BLaER1 (cell line): ENCODE measurements at regions not wholly inside any gene's neighbourhood (a gene's known extent, or its start where the extent isn't known, plus 50 kb on each side); places are given as distances from the start of the nearest gene placed in this dataset.

ENCODE experiments used
- H3K27ac ChIP-seq: shearing (Covaris generic); formaldehyde crosslinking; 2 replicates; pipeline ENCODE4 v1.8.1; 2022
- H3K27me3 ChIP-seq: shearing (Covaris generic); formaldehyde crosslinking; 2 replicates; pipeline ENCODE4 v1.8.1; 2022
- H3K36me3 ChIP-seq: shearing (Covaris generic); formaldehyde crosslinking; 2 replicates; pipeline ENCODE4 v1.8.1; 2022
- H3K4me1 ChIP-seq: shearing (Covaris generic); formaldehyde crosslinking; 2 replicates; pipeline ENCODE4 v1.8.1; 2022
- H3K4me2 ChIP-seq: shearing (Covaris generic); formaldehyde crosslinking; 2 replicates; pipeline ENCODE4 v1.8.1; 2022
- H3K4me3 ChIP-seq: shearing (Covaris generic); formaldehyde crosslinking; 2 replicates; pipeline ENCODE4 v1.8.1; 2022
- H3K9ac ChIP-seq: shearing (Covaris generic); formaldehyde crosslinking; 2 replicates; pipeline ENCODE4 v1.8.1; 2022
- H3K9me3 ChIP-seq: shearing (Covaris generic); formaldehyde crosslinking; 2 replicates; pipeline ENCODE4 v1.8.1; 2022
- H4K20me1 ChIP-seq: shearing (Covaris generic); formaldehyde crosslinking; 2 replicates; pipeline ENCODE4 v1.8.1; 2022
- Cebpa-rat ChIP-seq: shearing (Covaris generic); IDR thresholded peaks from 2 replicates; pipeline ENCODE4 v1.8.1; 2022

GRCh38 chr2:7881466-7881865 lies 800.4 kb upstream of the ID2 start:
- no peaks in the 10 kb centered on the region for H3K36me3 ChIP-seq
- H3K27ac ChIP-seq: no peak overlapping the region
- no peak overlapping the region for H3K4me3 ChIP-seq
- H3K9me3 ChIP-seq: peaks cover 9% of the 10 kb centered on the region; the same call in 1 of the 2 replicates
- H4K20me1 ChIP-seq: no peaks in the 10 kb centered on the region
- no peak for TF ChIP-seq Cebpa-rat
- H3K27me3 ChIP-seq: no peaks in the 10 kb centered on the region
- H3K4me1 ChIP-seq: peaks cover 12% of the 10 kb centered on the region; the same call in 1 of the 2 replicates
- no peak overlapping the region for H3K9ac ChIP-seq
- no peak overlapping the region for H3K4me2 ChIP-seq

- peaks cover 9% of the 10 kb centered on the region; the same call in 1 of the 2 replicates for H3K9me3 ChIP-seq
- peaks cover 12% of the 10 kb centered on the region; the same call in 1 of the 2 replicates for H3K4me1 ChIP-seq
- no peaks in the 10 kb centered on the region for H3K27me3 ChIP-seq
- no peak overlapping the region for H3K9ac ChIP-seq
- H3K4me2 ChIP-seq: no peak overlapping the region
- no peaks in the 10 kb centered on the region for H3K36me3 ChIP-seq
- TF ChIP-seq Cebpa-rat: no peak
- H3K27ac ChIP-seq: no peak overlapping the region
- no peak overlapping the region for H3K4me3 ChIP-seq
- no peaks in the 10 kb centered on the region for H4K20me1 ChIP-seq
Observed at GRCh38 chr2:7882296-7882695, 799.6 kb upstream of the ID2 start.

GRCh38 chr2:7884338-7884737 lies 797.5 kb upstream of the ID2 start:
- Histone ChIP-seq H3K9me3 (peaks cover 9% of the 10 kb centered on the region; the same call in 1 of the 2 replicates), H3K27ac (no peak overlapping the region), H3K27me3 (no peaks in the 10 kb centered on the region), H4K20me1 (no peaks in the 10 kb centered on the region), H3K4me3 (no peak overlapping the region), H3K4me2 (0 out of 2 replicates have a peak overlapping the region, but pooled peaks have one; percentile 16), H3K4me1 (peaks cover 12% of the 10 kb centered on the region; the same call in 1 of the 2 replicates), H3K9ac (no peak overlapping the region), H3K36me3 (no peaks in the 10 kb centered on the region)
- no peak for TF ChIP-seq Cebpa-rat

- no peak for TF ChIP-seq Cebpa-rat
- Histone ChIP-seq H3K4me2 (no peak overlapping the region), H3K4me1 (peaks cover 12% of the 10 kb centered on the region; the same call in 1 of the 2 replicates), H4K20me1 (no peaks in the 10 kb centered on the region), H3K27ac (no peak overlapping the region), H3K36me3 (no peaks in the 10 kb centered on the region), H3K9ac (no peak overlapping the region), H3K9me3 (peaks cover 9% of the 10 kb centered on the region; the same call in 1 of the 2 replicates), H3K4me3 (no peak overlapping the region), H3K27me3 (no peaks in the 10 kb centered on the region)
Observed at GRCh38 chr2:7886666-7887065, 795.2 kb upstream of the ID2 start.

GRCh38 chr2:7887441-7887840 lies 794.4 kb upstream of the ID2 start:
- Histone ChIP-seq H3K36me3 (no peaks in the 10 kb centered on the region), H3K4me2 (no peak overlapping the region), H3K4me3 (no peak overlapping the region), H4K20me1 (no peaks in the 10 kb centered on the region), H3K27me3 (no peaks in the 10 kb centered on the region), H3K27ac (no peak overlapping the region), H3K9me3 (peaks cover 9% of the 10 kb centered on the region; the same call in 1 of the 2 replicates), H3K4me1 (peaks cover 12% of the 10 kb centered on the region; the same call in 1 of the 2 replicates), H3K9ac (no peak overlapping the region)
- TF ChIP-seq Cebpa-rat: no peak

- Histone ChIP-seq H3K36me3 (no peaks in the 10 kb centered on the region), H3K9me3 (peaks cover 9% of the 10 kb centered on the region), H3K9ac (no peak overlapping the region), H3K27ac (no peak overlapping the region), H3K4me3 (no peak overlapping the region), H3K4me2 (no peak overlapping the region), H3K27me3 (no peaks in the 10 kb centered on the region), H4K20me1 (no peaks in the 10 kb centered on the region), H3K4me1 (peaks cover 10% of the 10 kb centered on the region; the same call in 1 of the 2 replicates)
- no peak for TF ChIP-seq Cebpa-rat
Observed at GRCh38 chr2:7888876-7889275, 793.0 kb upstream of the ID2 start.

- no peak for TF ChIP-seq Cebpa-rat
- Histone ChIP-seq H3K4me3 (no peak overlapping the region), H3K9me3 (peaks cover 16% of the 10 kb centered on the region), H3K36me3 (no peaks in the 10 kb centered on the region), H3K4me2 (no peak overlapping the region), H4K20me1 (no peaks in the 10 kb centered on the region), H3K27me3 (no peaks in the 10 kb centered on the region), H3K4me1 (peaks cover 7% of the 10 kb centered on the region), H3K27ac (no peak overlapping the region), H3K9ac (no peak overlapping the region)
Observed at GRCh38 chr2:7891312-7891711, 790.5 kb upstream of the ID2 start.

- Histone ChIP-seq H3K4me1 (peaks cover 46% of the 10 kb centered on the region), H3K36me3 (no peaks in the 10 kb centered on the region), H3K9ac (no peak overlapping the region), H3K27ac (no peak overlapping the region), H3K4me2 (no peak overlapping the region; the same call in 1 of the 2 replicates), H4K20me1 (no peaks in the 10 kb centered on the region), H3K4me3 (no peak overlapping the region), H3K27me3 (no peaks in the 10 kb centered on the region), H3K9me3 (peaks cover 16% of the 10 kb centered on the region)
- TF ChIP-seq Cebpa-rat: no peak
Observed at GRCh38 chr2:7895289-7895688, 786.6 kb upstream of the ID2 start.

- Histone ChIP-seq H3K27ac (no peak overlapping the region), H3K4me2 (peak overlapping the region; percentile 84), H3K9me3 (peaks cover 16% of the 10 kb centered on the region), H3K9ac (no peak overlapping the region), H3K4me3 (no peak overlapping the region), H4K20me1 (no peaks in the 10 kb centered on the region), H3K36me3 (no peaks in the 10 kb centered on the region), H3K4me1 (peaks cover 55% of the 10 kb centered on the region), H3K27me3 (no peaks in the 10 kb centered on the region)
- no peak for TF ChIP-seq Cebpa-rat
Observed at GRCh38 chr2:7896940-7897487, 784.8 kb upstream of the ID2 start.

- TF ChIP-seq Cebpa-rat: no peak
- H3K4me3 ChIP-seq: 0 out of 2 replicates have a peak overlapping the region, but pooled peaks have one; percentile 17
- H3K36me3 ChIP-seq: no peaks in the 10 kb centered on the region
- peaks cover 5% of the 10 kb centered on the region for H3K9me3 ChIP-seq
- no peaks in the 10 kb centered on the region for H4K20me1 ChIP-seq
- peaks cover 51% of the 10 kb centered on the region for H3K4me1 ChIP-seq
- H3K4me2 ChIP-seq: peak overlapping the region; percentile 84
- peak overlapping the region; percentile 85 for H3K27ac ChIP-seq
- no peaks in the 10 kb centered on the region for H3K27me3 ChIP-seq
- H3K9ac ChIP-seq: peak overlapping the region; percentile 49; the same call in 1 of the 2 replicates
Observed at GRCh38 chr2:7899241-7899640, 782.6 kb upstream of the ID2 start.

- no peaks in the 10 kb centered on the region for H4K20me1 ChIP-seq
- H3K4me1 ChIP-seq: peaks cover 48% of the 10 kb centered on the region
- peak overlapping the region; percentile 85 for H3K27ac ChIP-seq
- H3K36me3 ChIP-seq: no peaks in the 10 kb centered on the region
- H3K4me3 ChIP-seq: no peak overlapping the region
- TF ChIP-seq Cebpa-rat: no peak
- H3K27me3 ChIP-seq: no peaks in the 10 kb centered on the region
- peak overlapping the region; percentile 84 for H3K4me2 ChIP-seq
- no peaks in the 10 kb centered on the region for H3K9me3 ChIP-seq
- H3K9ac ChIP-seq: peak overlapping the region; percentile 49; the same call in 1 of the 2 replicates
Observed at GRCh38 chr2:7899923-7900322, 781.9 kb upstream of the ID2 start.
